IMR-90 (cell line): ENCODE measurements at regions not wholly inside any gene's neighbourhood (a gene's known extent, or its start where the extent isn't known, plus 50 kb on each side); places are given as distances from the start of the nearest gene placed in this dataset.

ENCODE experiments used
- ATAC-seq: fragments of 200-7000 bp; cut with Tn5 transposase; 2 replicates; pipeline ENCODE4 v1.9.1; 2020; ENCODE audit warnings: low read depth, mild to moderate bottlenecking, moderate library complexity
- BruUV-seq: library from RNA; stranded (reverse); fragments of 400-500 nt; replicated peaks from 2 replicates; lab custom pipeline; 2021; lab: Mats Ljungman, UMichigan
- CTCF ChIA-PET: fragments of 300-600 bp; formaldehyde crosslinking; extraction: SDS; loops from one replicate; lab custom pipeline; 2021; ENCODE audit warnings: antibody characterized with exemption; lab: Yijun Ruan, JAX
- POLR2A ChIA-PET: fragments of 300-600 bp; sonication (Branson Sonifier 250); formaldehyde crosslinking; loops from one replicate; lab custom pipeline; 2022; ENCODE audit warnings: antibody characterized with exemption; ENCODE audit not compliant: unreplicated experiment; lab: Charles Lee
- DNase-seq: peaks from one replicate; pipeline ENCODE4 v3.0.0; 2013
- H2AFZ ChIP-seq: replicated peaks from 2 replicates; pipeline ENCODE3; 2013; ENCODE audit warnings: low read length, mild to moderate bottlenecking; ENCODE audit not compliant: poor library complexity
- H2AK5ac ChIP-seq: 2 replicates; pipeline ENCODE4 v1.6.1; 2013; ENCODE audit warnings: low read depth, low read length, inconsistent platforms
- H2AK9ac ChIP-seq: replicated peaks from 2 replicates; pipeline ENCODE3; 2013; ENCODE audit warnings: mild to moderate bottlenecking, low read depth, low read length, moderate library complexity; ENCODE audit not compliant: poor library complexity
- H2BK120ac ChIP-seq: 2 replicates; pipeline ENCODE4 v1.6.1; 2013; ENCODE audit warnings: low read depth, low read length, inconsistent platforms
- H2BK15ac ChIP-seq: 3 replicates; pipeline ENCODE4 v1.6.1; 2013; ENCODE audit warnings: low read depth, low read length, inconsistent platforms
- H2BK20ac ChIP-seq: 2 replicates; pipeline ENCODE4 v1.6.1; 2013; ENCODE audit warnings: low read depth, mild to moderate bottlenecking, inconsistent platforms, low read length, moderate library complexity
- H2BK5ac ChIP-seq: 2 replicates; pipeline ENCODE4 v1.6.1; 2013; ENCODE audit warnings: mild to moderate bottlenecking, low read depth, low read length, inconsistent platforms; ENCODE audit not compliant: poor library complexity, severe bottlenecking
- H3K14ac ChIP-seq: replicated peaks from 2 replicates; pipeline ENCODE4 v1.6.1; 2013; ENCODE audit warnings: low read depth, low read length, inconsistent platforms
- H3K18ac ChIP-seq: 2 replicates; pipeline ENCODE4 v1.6.1; 2013; ENCODE audit warnings: low read depth, low read length, control low read depth
- H3K23ac ChIP-seq: 2 replicates; pipeline ENCODE4 v1.6.1; 2013; ENCODE audit warnings: low read depth, low read length, inconsistent platforms
- H3K27ac ChIP-seq: 2 replicates; pipeline ENCODE4 v1.5.1; 2013; ENCODE audit warnings: mild to moderate bottlenecking, control low read depth, low read length; ENCODE audit not compliant: insufficient read depth
- H3K27me3 ChIP-seq: 2 replicates; pipeline ENCODE4 v1.6.1; 2013; ENCODE audit warnings: low read length; ENCODE audit not compliant: control insufficient read depth, insufficient read depth
- H3K36me3 ChIP-seq: 2 replicates; pipeline ENCODE4 v1.6.1; 2013; ENCODE audit warnings: low read length, mixed read lengths; ENCODE audit not compliant: control insufficient read depth, insufficient read depth
- H3K4ac ChIP-seq: 2 replicates; pipeline ENCODE4 v1.6.1; 2013; ENCODE audit warnings: low read depth, low read length, inconsistent platforms
- H3K4me1 ChIP-seq: 2 replicates; pipeline ENCODE4 v1.6.1; 2013; ENCODE audit warnings: low read length, mixed read lengths; ENCODE audit not compliant: control insufficient read depth, insufficient read depth
- H3K4me2 ChIP-seq: 2 replicates; pipeline ENCODE4 v1.6.1; 2013; ENCODE audit warnings: low read depth, mild to moderate bottlenecking, control low read depth, low read length, moderate library complexity
- H3K4me3 ChIP-seq: 2 replicates; pipeline ENCODE4 v1.5.1; 2013; ENCODE audit warnings: low read depth, mild to moderate bottlenecking, control low read depth, low read length, moderate library complexity; ENCODE audit not compliant: insufficient read depth
- H3K56ac ChIP-seq: 2 replicates; pipeline ENCODE4 v1.6.1; 2013; ENCODE audit warnings: low read length, inconsistent platforms; ENCODE audit not compliant: insufficient read depth; ENCODE audit errors: extremely low read depth
- H3K79me1 ChIP-seq, 2 experiments: 2 replicates each; pipeline ENCODE4 v1.6.1; 2013; ENCODE audit warnings: low read length in 2 of 2, inconsistent platforms in 1 of 2, low read depth in 1 of 2
- H3K9ac ChIP-seq: 2 replicates; pipeline ENCODE4 v1.6.1; 2013; ENCODE audit warnings: low read depth, low read length, control low read depth
- H3K9me1 ChIP-seq: 2 replicates; pipeline ENCODE4 v1.6.1; 2013; ENCODE audit warnings: low read length, inconsistent platforms; ENCODE audit not compliant: insufficient read depth
- H3K9me3 ChIP-seq: 2 replicates; pipeline ENCODE4 v1.6.1; 2013; ENCODE audit warnings: low read length; ENCODE audit not compliant: control insufficient read depth, insufficient read depth
- H4K20me1 ChIP-seq: 2 replicates; pipeline ENCODE4 v1.6.1; 2013; ENCODE audit warnings: low read length, inconsistent platforms; ENCODE audit not compliant: insufficient read depth
- H4K5ac ChIP-seq: 2 replicates; pipeline ENCODE4 v1.6.1; 2013; ENCODE audit warnings: mild to moderate bottlenecking, low read depth, low read length, control low read depth
- H4K8ac ChIP-seq, 2 experiments: 2 replicates each; pipeline ENCODE4 v1.6.1; 2013; ENCODE audit warnings: low read depth in 2 of 2, low read length in 2 of 2, control low read depth in 1 of 2, inconsistent platforms in 1 of 2
- H4K91ac ChIP-seq: 2 replicates; pipeline ENCODE4 v1.6.1; 2013; ENCODE audit warnings: low read depth, low read length, inconsistent platforms; ENCODE audit not compliant: insufficient read depth
- BHLHE40 ChIP-seq: fragments of 150-350 bp; IDR thresholded peaks from 2 replicates; pipeline ENCODE4 v1.6.1; 2016; ENCODE audit warnings: mild to moderate bottlenecking, low read depth, low read length
- CHD1 ChIP-seq: IDR thresholded peaks from 2 replicates; pipeline ENCODE4 v1.6.1; 2012; ENCODE audit warnings: low read depth, low read length, improper control_type of control experiment
- MXI1 ChIP-seq: IDR thresholded peaks from 2 replicates; pipeline ENCODE4 v1.6.1; 2012; ENCODE audit warnings: low read depth, mild to moderate bottlenecking, low read length, moderate library complexity, borderline replicate concordance
- RFX5 ChIP-seq: IDR thresholded peaks from 2 replicates; pipeline ENCODE4 v1.8.0; 2012; ENCODE audit warnings: low read depth, mild to moderate bottlenecking, low read length, moderate library complexity
- dilution Hi-C: fragments of 300-500 bp; cut with HindIII; formaldehyde crosslinking; loops from one replicate; pipeline ENCODE4 v1.14.3; 2018; ENCODE audit warnings: low sequenced_read_pairs; ENCODE audit not compliant: unreplicated experiment
- in situ Hi-C: fragments of 300-500 bp; cut with MboI; formaldehyde crosslinking; loops from 3 replicates; pipeline ENCODE4 v1.14.3; 2019; ENCODE audit warnings: low sequenced_read_pairs, inconsistent platforms, mixed read lengths
- intact Hi-C: fragments of 100-400 bp; cut with micrococcal nuclease; formaldehyde crosslinking; loops from 2 replicates; pipeline ENCODE4 v1.10.0; 2022
- TF ChIP-seq, protein P1 (sequence below): fragments of 150-350 bp; IDR thresholded peaks from 2 replicates; pipeline ENCODE4 v1.6.1; 2017; ENCODE audit warnings: mild to moderate bottlenecking, antibody characterized with exemption, low read length, low read depth

DNA sequence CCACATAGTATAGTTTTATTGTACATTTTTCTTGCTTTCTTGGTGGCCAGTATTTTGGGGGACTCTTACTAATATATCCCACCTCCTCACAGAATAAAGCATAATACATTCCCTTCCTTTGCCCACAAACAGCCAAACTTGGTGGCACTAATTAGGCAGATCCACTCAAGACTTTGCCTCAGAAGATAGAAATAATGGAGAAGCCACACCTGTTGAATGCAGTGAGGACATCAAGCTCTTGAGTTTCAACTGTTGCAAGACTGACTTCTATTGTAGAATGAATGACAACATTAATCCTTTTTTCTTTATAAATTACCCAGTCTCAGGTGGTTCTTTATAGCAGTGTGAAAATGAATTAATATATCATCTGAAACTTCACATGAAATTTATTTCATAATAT, 1183.6 kb upstream of the ATXN8OS start:
- Histone ChIP-seq H2AK9ac (no peak overlapping the region), H4K5ac (no peak overlapping the region), H2AK5ac (no peak overlapping the region), H3K9me1 (no peaks in the 10 kb centered on the region), H3K36me3 (no peaks in the 10 kb centered on the region), H2BK15ac (no peak overlapping the region), H3K4me3 (no peak overlapping the region), H3K79me1 (no peaks in the 10 kb centered on the region), H2BK20ac (no peak overlapping the region), H3K9ac (no peak overlapping the region), H4K20me1 (no peaks in the 10 kb centered on the region), H2BK120ac (no peak overlapping the region), H4K91ac (no peak overlapping the region), H3K18ac (no peak overlapping the region), H3K27ac (no peak overlapping the region), H3K27me3 (no peaks in the 10 kb centered on the region), H3K9me3 (peaks cover 3% of the 10 kb centered on the region; the same call in 1 of the 2 replicates), H3K56ac (no peak overlapping the region), H3K23ac (no peak overlapping the region), H3K4me2 (no peak overlapping the region), H3K4me1 (no peaks in the 10 kb centered on the region), H3K4ac (no peak overlapping the region), H2BK5ac (no peak overlapping the region), H2AFZ (no peak overlapping the region), H4K8ac (no peak overlapping the region), H3K14ac (no peak overlapping the region)
- dilution Hi-C loops (no loop called here), in situ Hi-C loops (no loop called here), intact Hi-C loops (no loop called here)
- TF ChIP-seq MXI1 (no peak), CHD1 (no peak), RFX5 (no peak), BHLHE40 (no peak)
- TF ChIP-seq, protein P1, sequence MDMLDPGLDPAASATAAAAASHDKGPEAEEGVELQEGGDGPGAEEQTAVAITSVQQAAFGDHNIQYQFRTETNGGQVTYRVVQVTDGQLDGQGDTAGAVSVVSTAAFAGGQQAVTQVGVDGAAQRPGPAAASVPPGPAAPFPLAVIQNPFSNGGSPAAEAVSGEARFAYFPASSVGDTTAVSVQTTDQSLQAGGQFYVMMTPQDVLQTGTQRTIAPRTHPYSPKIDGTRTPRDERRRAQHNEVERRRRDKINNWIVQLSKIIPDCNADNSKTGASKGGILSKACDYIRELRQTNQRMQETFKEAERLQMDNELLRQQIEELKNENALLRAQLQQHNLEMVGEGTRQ, result no peak
- no TSS peak for BruUV-seq
- ATAC-seq (no peak), DNase-seq (no peak)
- ChIA-PET CTCF (no interaction called here), POLR2A (no interaction called here)
